ENCODE measurements at regions not wholly inside any gene's neighbourhood (a gene's known extent, or its start where the extent isn't known, plus 50 kb on each side); places are given as distances from the start of the nearest gene placed in this dataset.

- CTCF ChIA-PET: no interaction called here
These were observed 457.3 kb upstream of the SEMA3A start for GRCh38 chr7:84651876-84652275.

DNA sequence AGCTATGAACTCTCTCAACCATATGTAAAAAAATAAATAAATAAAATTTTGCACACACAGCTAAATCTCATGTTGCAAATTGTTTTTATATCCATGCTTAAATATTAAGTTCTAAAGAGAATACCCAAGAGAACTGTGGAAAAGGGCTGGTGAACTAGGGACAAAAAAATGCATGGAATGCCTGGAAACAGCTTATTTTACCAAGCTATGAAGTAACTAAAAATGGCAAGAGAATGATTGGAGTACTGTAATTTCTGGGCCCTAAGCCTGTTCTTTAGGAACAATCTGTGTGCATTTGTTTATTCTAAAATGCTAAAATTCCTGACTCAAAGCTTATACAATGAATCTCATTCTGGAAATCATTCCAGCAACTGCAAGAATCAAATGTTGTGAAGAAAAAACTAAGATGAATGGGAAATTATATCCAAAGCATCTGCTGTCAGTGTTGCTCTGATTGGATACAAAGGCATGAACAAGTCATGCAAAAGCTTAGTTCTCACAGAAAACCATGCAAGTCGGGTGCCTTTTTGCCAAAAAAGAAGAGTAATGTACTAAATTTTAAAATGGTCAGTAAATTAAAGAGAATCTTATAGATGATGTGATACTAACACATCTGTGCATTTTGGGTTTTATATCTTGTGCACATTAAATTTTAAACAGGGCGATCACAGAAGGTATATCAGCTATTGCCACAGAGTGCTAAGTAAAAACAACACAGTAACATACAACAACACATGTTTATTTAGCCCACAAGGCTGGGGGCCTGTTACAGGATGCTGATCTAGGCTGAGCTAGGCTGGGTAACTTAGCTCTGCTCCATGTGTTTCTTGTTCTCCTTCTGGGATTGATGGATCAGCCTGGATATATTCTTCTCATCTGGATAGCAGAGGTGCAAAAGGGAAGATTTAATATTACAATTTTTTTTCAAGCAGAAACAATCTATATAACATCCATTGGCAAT, 453.5 kb upstream of the SEMA3A start:
- ATAC-seq (peak in 1 of 2 experiments; percentile 43; a peak in 2 of 6 replicates), DNase-seq (ENCODE audit: low read depth in 1 of 2, low spot score in 1 of 2) (no peak), FAIRE-seq (no peak)
- CTCF ChIA-PET: interaction anchor here (1.7 kb wide), 1 partner anchor 11 kb away, joined by 5 read pairs; no protein-coding TSS in a partner anchor
- TF ChIP-seq CBX2 (IDR thresholded peaks at IDR 0.05; ENCODE audit: borderline replicate concordance, low read depth) (no peak), MAFK (IDR thresholded peaks at IDR 0.05; ENCODE audit: partially characterized antibody) (peak; percentile 69), ZFP36 (IDR thresholded peaks at IDR 0.05; ENCODE audit: borderline replicate concordance, partially characterized antibody) (no peak), TFCP2L1 (CRISPR knock-in tag; IDR thresholded peaks at IDR 0.05) (no peak), HOXB5 (CRISPR knock-in tag; IDR thresholded peaks at IDR 0.05) (no peak), HOXB13 (CRISPR knock-in tag; IDR thresholded peaks at IDR 0.05; ENCODE audit: low read depth) (no peak)
- Histone ChIP-seq H3K9me3 (no peaks in the 10 kb centered on the region), H3K27ac (no peak overlapping the region), H3K4me3 (no peak overlapping the region), H3K4me1 (peaks cover 11% of the 10 kb centered on the region), H3K4me2 (peak overlapping the region; percentile 37; the same call in 2 of the 3 replicates)
- POLR2A ChIA-PET: no interaction called here
- WGBS (ENCODE audit: missing lambda C conversion rate): 70% methylated on average over 2 of the region's 2 CpGs

More at GRCh38 chr7:84651876-84652275, 457.3 kb upstream of the SEMA3A start:
- H3K9me3 ChIP-seq: no peaks in the 10 kb centered on the region
- 78% methylated on average over 3 of the region's 3 CpGs for WGBS (ENCODE audit: missing lambda C conversion rate)
- POLR2A ChIA-PET: no interaction called here
- no peak overlapping the region for H3K27ac ChIP-seq
- peaks cover 11% of the 10 kb centered on the region for H3K4me1 ChIP-seq
- H3K4me3 ChIP-seq: no peak overlapping the region
- TF ChIP-seq EHMT2 (IDR thresholded peaks at IDR 0.05; ENCODE audit: low read depth) (no peak), ZSCAN20 (CRISPR knock-in tag; IDR thresholded peaks at IDR 0.05) (no peak), CHD2 (IDR thresholded peaks at IDR 0.05; ENCODE audit: low read length, partially characterized antibody) (no peak), HOXB5 (CRISPR knock-in tag; IDR thresholded peaks at IDR 0.05) (no peak), POLR2AphosphoS2 (conservative IDR thresholded peaks at IDR 0.05; ENCODE audit: low read length) (no peak), HDAC2 (IDR thresholded peaks at IDR 0.05) (no peak), CBX8 (IDR thresholded peaks at IDR 0.05) (no peak), ZFP36 (IDR thresholded peaks at IDR 0.05; ENCODE audit: borderline replicate concordance, partially characterized antibody) (no peak), GATA3 (IDR thresholded peaks at IDR 0.05; ENCODE audit: borderline replicate concordance) (no peak), FOXS1 (CRISPR knock-in tag; IDR thresholded peaks at IDR 0.05) (no peak), PHF8 (IDR thresholded peaks at IDR 0.05; ENCODE audit: borderline replicate concordance, low read depth) (no peak), NPAS2 (CRISPR knock-in tag; IDR thresholded peaks at IDR 0.05; ENCODE audit: borderline replicate concordance) (no peak), MYC (IDR thresholded peaks at IDR 0.05; ENCODE audit: borderline replicate concordance, low read length) (no peak)
- TF ChIP-seq, protein P1, sequence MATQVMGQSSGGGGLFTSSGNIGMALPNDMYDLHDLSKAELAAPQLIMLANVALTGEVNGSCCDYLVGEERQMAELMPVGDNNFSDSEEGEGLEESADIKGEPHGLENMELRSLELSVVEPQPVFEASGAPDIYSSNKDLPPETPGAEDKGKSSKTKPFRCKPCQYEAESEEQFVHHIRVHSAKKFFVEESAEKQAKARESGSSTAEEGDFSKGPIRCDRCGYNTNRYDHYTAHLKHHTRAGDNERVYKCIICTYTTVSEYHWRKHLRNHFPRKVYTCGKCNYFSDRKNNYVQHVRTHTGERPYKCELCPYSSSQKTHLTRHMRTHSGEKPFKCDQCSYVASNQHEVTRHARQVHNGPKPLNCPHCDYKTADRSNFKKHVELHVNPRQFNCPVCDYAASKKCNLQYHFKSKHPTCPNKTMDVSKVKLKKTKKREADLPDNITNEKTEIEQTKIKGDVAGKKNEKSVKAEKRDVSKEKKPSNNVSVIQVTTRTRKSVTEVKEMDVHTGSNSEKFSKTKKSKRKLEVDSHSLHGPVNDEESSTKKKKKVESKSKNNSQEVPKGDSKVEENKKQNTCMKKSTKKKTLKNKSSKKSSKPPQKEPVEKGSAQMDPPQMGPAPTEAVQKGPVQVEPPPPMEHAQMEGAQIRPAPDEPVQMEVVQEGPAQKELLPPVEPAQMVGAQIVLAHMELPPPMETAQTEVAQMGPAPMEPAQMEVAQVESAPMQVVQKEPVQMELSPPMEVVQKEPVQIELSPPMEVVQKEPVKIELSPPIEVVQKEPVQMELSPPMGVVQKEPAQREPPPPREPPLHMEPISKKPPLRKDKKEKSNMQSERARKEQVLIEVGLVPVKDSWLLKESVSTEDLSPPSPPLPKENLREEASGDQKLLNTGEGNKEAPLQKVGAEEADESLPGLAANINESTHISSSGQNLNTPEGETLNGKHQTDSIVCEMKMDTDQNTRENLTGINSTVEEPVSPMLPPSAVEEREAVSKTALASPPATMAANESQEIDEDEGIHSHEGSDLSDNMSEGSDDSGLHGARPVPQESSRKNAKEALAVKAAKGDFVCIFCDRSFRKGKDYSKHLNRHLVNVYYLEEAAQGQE (IDR thresholded peaks at IDR 0.05): no peak
- DNase-seq (ENCODE audit: low read depth in 1 of 2, low spot score in 1 of 2): no peak
- no peak overlapping the region for H3K4me2 ChIP-seq
- ATAC-seq: no peak
- FAIRE-seq: no peak

- 94% methylated on average over 3 of the region's 3 CpGs for WGBS (ENCODE audit: missing lambda C conversion rate)
- H3K27ac ChIP-seq: no peak overlapping the region
- ATAC-seq: no peak
- no peaks in the 10 kb centered on the region for H3K9me3 ChIP-seq
- ChIA-PET POLR2A (no interaction called here), CTCF (no interaction called here)
- H3K4me2 ChIP-seq: no peak overlapping the region
- H3K4me3 ChIP-seq: no peak overlapping the region
- FAIRE-seq: no peak
- DNase-seq (ENCODE audit: low read depth in 1 of 2, low spot score in 1 of 2): no peak
- H3K4me1 ChIP-seq: peaks cover 17% of the 10 kb centered on the region
- TF ChIP-seq FOSB (CRISPR knock-in tag; IDR thresholded peaks at IDR 0.05): no peak
- no peak for TF ChIP-seq RAD21 (conservative IDR thresholded peaks at IDR 0.05 in 1 of 2, IDR thresholded peaks at IDR 0.05 in 1 of 2)
- no peak for TF ChIP-seq FOXS1 (CRISPR knock-in tag; IDR thresholded peaks at IDR 0.05)
- TF ChIP-seq ZC3H11A (IDR thresholded peaks at IDR 0.05): no peak
- no peak for TF ChIP-seq HES2 (IDR thresholded peaks at IDR 0.05)
- no peak for TF ChIP-seq MYC (IDR thresholded peaks at IDR 0.05; ENCODE audit: borderline replicate concordance, low read length)
- TF ChIP-seq RARB (CRISPR knock-in tag; IDR thresholded peaks at IDR 0.05): no peak
- TF ChIP-seq RFX5 (IDR thresholded peaks at IDR 0.05): no peak
- no peak for TF ChIP-seq HMGXB4 (CRISPR knock-in tag; IDR thresholded peaks at IDR 0.05; ENCODE audit: borderline replicate concordance)
- no peak for TF ChIP-seq ESRRA (IDR thresholded peaks at IDR 0.05; ENCODE audit: borderline replicate concordance, low read length)
- TF ChIP-seq HOXB5 (CRISPR knock-in tag; IDR thresholded peaks at IDR 0.05): no peak
- TF ChIP-seq ZFP36 (IDR thresholded peaks at IDR 0.05; ENCODE audit: borderline replicate concordance, partially characterized antibody): no peak
- no peak for TF ChIP-seq E2F6 (IDR thresholded peaks at IDR 0.05; ENCODE audit: borderline replicate concordance, low read depth)
These were observed 448.0 kb upstream of the SEMA3A start for GRCh38 chr7:84642611-84643010.
